ENCODE measurements at regions not wholly inside any gene's neighbourhood (a gene's known extent, or its start where the extent isn't known, plus 50 kb on each side); places are given as distances from the start of the nearest gene placed in this dataset.

- TF ChIP-seq, protein P1, sequence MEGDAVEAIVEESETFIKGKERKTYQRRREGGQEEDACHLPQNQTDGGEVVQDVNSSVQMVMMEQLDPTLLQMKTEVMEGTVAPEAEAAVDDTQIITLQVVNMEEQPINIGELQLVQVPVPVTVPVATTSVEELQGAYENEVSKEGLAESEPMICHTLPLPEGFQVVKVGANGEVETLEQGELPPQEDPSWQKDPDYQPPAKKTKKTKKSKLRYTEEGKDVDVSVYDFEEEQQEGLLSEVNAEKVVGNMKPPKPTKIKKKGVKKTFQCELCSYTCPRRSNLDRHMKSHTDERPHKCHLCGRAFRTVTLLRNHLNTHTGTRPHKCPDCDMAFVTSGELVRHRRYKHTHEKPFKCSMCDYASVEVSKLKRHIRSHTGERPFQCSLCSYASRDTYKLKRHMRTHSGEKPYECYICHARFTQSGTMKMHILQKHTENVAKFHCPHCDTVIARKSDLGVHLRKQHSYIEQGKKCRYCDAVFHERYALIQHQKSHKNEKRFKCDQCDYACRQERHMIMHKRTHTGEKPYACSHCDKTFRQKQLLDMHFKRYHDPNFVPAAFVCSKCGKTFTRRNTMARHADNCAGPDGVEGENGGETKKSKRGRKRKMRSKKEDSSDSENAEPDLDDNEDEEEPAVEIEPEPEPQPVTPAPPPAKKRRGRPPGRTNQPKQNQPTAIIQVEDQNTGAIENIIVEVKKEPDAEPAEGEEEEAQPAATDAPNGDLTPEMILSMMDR (IDR thresholded peaks at IDR 0.05; ENCODE audit: poor library complexity), result no peak
- TF ChIP-seq EZH2phosphoT487 (IDR thresholded peaks at IDR 0.05; ENCODE audit: low read depth, severe bottlenecking, unreplicated experiment), result no peak
- TF ChIP-seq EZH2 (IDR thresholded peaks at IDR 0.05; ENCODE audit: borderline replicate concordance), result no peak
- H3K27me3 ChIP-seq, result no peaks in the 10 kb centered on the region
- WGBS (ENCODE audit: low lambda C conversion rate, missing lambda C conversion rate), result 92% methylated on average over 8 of the region's 8 CpGs
- H3K27ac ChIP-seq, result no peak overlapping the region
- H3K9me2 ChIP-seq (replicated peaks; ENCODE audit: insufficient read depth), result no peaks in the 10 kb centered on the region
- H3K4me3 ChIP-seq, result no peak overlapping the region
- no peak overlapping the region for H3K4me2 ChIP-seq
- no peaks in the 10 kb centered on the region for H4K20me1 ChIP-seq (ENCODE audit: insufficient read depth, poor library complexity, severe bottlenecking)
- H3K4me1 ChIP-seq (ENCODE audit: insufficient read depth), result no peaks in the 10 kb centered on the region
- no peaks in the 10 kb centered on the region for H3K79me2 ChIP-seq
- no peak overlapping the region for H2AFZ ChIP-seq
- H3K9me3 ChIP-seq (ENCODE audit: low read depth), result no peaks in the 10 kb centered on the region
- DNase-seq (ENCODE audit: low spot score), result no peak
- no peaks in the 10 kb centered on the region for H3K36me3 ChIP-seq (replicated peaks; ENCODE audit: insufficient read depth, low read depth)
These were observed 188.1 kb downstream of the SDHAF3 start for GRCh38 chr7:97305589-97305988.

DNA sequence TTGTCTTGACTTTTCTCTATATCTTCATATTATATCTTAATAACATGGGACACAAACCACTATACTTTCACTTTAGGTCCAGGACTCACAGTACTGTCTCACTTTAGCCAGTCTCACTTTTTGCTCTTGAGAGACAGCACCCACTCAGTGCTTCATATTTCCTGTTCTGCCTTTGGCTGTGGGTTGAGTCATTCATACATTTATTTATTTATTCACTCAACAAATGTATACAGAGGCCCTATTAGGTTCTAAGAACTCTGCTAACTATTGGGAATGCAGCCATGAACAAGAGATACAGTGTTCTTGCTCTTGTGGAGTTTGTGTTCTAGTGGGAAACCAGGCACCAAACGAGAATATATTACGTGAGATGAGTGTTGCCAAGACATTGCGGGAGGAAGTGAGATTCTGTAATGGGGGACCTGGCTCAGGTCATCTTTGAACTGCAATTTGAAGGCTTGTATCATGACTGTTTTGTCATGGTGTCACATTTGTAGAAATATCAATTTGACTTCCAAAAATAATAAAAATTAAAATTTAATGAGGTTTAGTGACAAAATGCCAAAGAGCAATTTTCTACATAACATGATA is 190.1 kb downstream of the SDHAF3 start:
- Histone ChIP-seq H3K4me3 (no peak overlapping the region), H3K27me3 (no peaks in the 10 kb centered on the region), H3K9me3 (ENCODE audit: low read depth) (no peaks in the 10 kb centered on the region), H4K20me1 (ENCODE audit: insufficient read depth, poor library complexity, severe bottlenecking) (no peaks in the 10 kb centered on the region), H3K4me2 (no peak overlapping the region), H3K4me1 (ENCODE audit: insufficient read depth) (no peaks in the 10 kb centered on the region), H3K79me2 (no peaks in the 10 kb centered on the region), H3K9me2 (replicated peaks; ENCODE audit: insufficient read depth) (no peaks in the 10 kb centered on the region), H3K27ac (no peak overlapping the region), H2AFZ (no peak overlapping the region), H3K36me3 (replicated peaks; ENCODE audit: insufficient read depth, low read depth) (no peaks in the 10 kb centered on the region)
- TF ChIP-seq EZH2phosphoT487 (IDR thresholded peaks at IDR 0.05; ENCODE audit: low read depth, severe bottlenecking, unreplicated experiment), result no peak
- no peak for TF ChIP-seq EZH2 (IDR thresholded peaks at IDR 0.05; ENCODE audit: borderline replicate concordance)
- TF ChIP-seq, protein P1 (IDR thresholded peaks at IDR 0.05; ENCODE audit: poor library complexity), result no peak
- no peak for DNase-seq (ENCODE audit: low spot score)
- WGBS (ENCODE audit: low lambda C conversion rate, missing lambda C conversion rate), result 76% methylated on average over 3 of the region's 3 CpGs

DNA sequence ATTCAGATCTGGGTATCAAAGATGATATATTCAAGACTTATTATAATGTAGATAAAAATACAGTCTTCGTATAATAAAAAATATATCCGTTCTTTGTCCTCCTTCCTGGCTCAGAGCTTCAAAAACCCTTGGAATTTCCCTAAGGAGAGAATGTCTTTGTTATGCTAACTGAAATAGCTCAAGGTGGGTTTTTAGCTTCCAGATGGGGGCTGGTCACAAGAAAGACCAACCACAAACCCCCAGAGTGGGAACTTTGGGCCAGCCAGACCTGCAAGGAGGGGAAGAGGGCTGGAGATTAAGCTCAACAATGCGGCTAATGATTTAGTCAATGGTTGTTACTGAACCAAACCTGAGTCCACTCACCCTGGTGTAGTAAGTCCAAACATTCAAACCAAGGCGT is 196.4 kb downstream of the SDHAF3 start:
- no peak for DNase-seq (ENCODE audit: low spot score)

More for the DNA sequence above, 196.4 kb downstream of the SDHAF3 start:
- no peaks in the 10 kb centered on the region for H3K79me2 ChIP-seq
- H3K4me1 ChIP-seq (ENCODE audit: insufficient read depth), result no peaks in the 10 kb centered on the region
- H3K9me2 ChIP-seq (replicated peaks; ENCODE audit: insufficient read depth), result no peaks in the 10 kb centered on the region
- H3K36me3 ChIP-seq (replicated peaks; ENCODE audit: insufficient read depth, low read depth), result no peaks in the 10 kb centered on the region
- no peak overlapping the region for H3K27ac ChIP-seq
- H3K4me3 ChIP-seq, result no peak overlapping the region
- TF ChIP-seq EZH2phosphoT487 (IDR thresholded peaks at IDR 0.05; ENCODE audit: low read depth, severe bottlenecking, unreplicated experiment) (no peak), EZH2 (IDR thresholded peaks at IDR 0.05; ENCODE audit: borderline replicate concordance) (no peak)
- TF ChIP-seq, protein P1 (IDR thresholded peaks at IDR 0.05; ENCODE audit: poor library complexity), result no peak
- H4K20me1 ChIP-seq (ENCODE audit: insufficient read depth, poor library complexity, severe bottlenecking), result no peaks in the 10 kb centered on the region
- H3K27me3 ChIP-seq, result no peaks in the 10 kb centered on the region
- H2AFZ ChIP-seq, result no peak overlapping the region
- WGBS (ENCODE audit: low lambda C conversion rate, missing lambda C conversion rate), result 57% methylated on average over 4 of the region's 4 CpGs
- H3K4me2 ChIP-seq, result no peak overlapping the region
- H3K9me3 ChIP-seq (ENCODE audit: low read depth), result no peaks in the 10 kb centered on the region

Data from hepatocyte (in vitro differentiated cells).